Endothelial cell of umbilical vein (primary cell): ENCODE measurements at regions not wholly inside any gene's neighbourhood (a gene's known extent, or its start where the extent isn't known, plus 50 kb on each side); places are given as distances from the start of the nearest gene placed in this dataset.
"Not testable (repeated sequence)": the region's sequence is repeated elsewhere in the genome, so short reads cannot be mapped to it uniquely, and the experiment has no call there.

Experiments used
- POLR2AphosphoS5 ChIP-seq: IDR thresholded peaks from 2 replicates; pipeline ENCODE4 v1.6.1; 2012; ENCODE audit warnings: low read depth, mild to moderate bottlenecking, control low read depth, low read length, moderate library complexity; ENCODE audit not compliant: insufficient read depth
- TF ChIP-seq, protein P1 (sequence below), 2 donors: IDR thresholded peaks; 1 replicate in 1 of 2; 2 replicates in 1 of 2; pipeline ENCODE4 v1.5.1; 2011; ENCODE audit warnings: low read length in 2 of 2, mild to moderate bottlenecking in 2 of 2, moderate library complexity in 2 of 2, control low read depth in 1 of 2, inconsistent platforms in 1 of 2, low read depth in 1 of 2; ENCODE audit not compliant: insufficient read depth in 1 of 2; ENCODE audit errors: extremely low read depth in 1 of 2

DNA sequence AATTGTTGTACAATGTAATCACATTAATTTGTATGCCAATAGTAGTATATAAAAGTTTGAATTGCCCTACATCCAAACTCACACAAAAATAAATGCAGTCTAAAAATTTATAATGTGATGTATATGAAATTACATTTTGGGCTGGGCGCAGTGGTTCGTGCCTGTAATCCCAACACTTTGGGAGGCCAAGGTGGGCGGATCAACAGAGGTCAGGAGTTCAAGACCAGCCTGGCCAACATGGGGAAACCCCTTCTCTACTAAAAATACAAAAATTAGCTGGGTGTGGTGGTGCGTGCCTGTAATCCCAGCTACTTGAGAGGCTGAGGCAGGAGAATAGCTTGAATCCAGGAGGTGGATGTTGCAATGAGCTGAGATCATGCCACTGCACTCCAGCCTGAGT is 503.6 kb upstream of the TPTE start:
- TF ChIP-seq POLR2AphosphoS5: not testable (repeated sequence)
- TF ChIP-seq, protein P1, sequence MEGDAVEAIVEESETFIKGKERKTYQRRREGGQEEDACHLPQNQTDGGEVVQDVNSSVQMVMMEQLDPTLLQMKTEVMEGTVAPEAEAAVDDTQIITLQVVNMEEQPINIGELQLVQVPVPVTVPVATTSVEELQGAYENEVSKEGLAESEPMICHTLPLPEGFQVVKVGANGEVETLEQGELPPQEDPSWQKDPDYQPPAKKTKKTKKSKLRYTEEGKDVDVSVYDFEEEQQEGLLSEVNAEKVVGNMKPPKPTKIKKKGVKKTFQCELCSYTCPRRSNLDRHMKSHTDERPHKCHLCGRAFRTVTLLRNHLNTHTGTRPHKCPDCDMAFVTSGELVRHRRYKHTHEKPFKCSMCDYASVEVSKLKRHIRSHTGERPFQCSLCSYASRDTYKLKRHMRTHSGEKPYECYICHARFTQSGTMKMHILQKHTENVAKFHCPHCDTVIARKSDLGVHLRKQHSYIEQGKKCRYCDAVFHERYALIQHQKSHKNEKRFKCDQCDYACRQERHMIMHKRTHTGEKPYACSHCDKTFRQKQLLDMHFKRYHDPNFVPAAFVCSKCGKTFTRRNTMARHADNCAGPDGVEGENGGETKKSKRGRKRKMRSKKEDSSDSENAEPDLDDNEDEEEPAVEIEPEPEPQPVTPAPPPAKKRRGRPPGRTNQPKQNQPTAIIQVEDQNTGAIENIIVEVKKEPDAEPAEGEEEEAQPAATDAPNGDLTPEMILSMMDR (IDR thresholded peaks at IDR 0.05; ENCODE audit: extremely low read depth in 1 of 2, insufficient read depth in 1 of 2, low read depth in 1 of 2, low read length in 2 of 2): not testable (repeated sequence)
